HT-29 (cell line): ENCODE measurements at regions not wholly inside any gene's neighbourhood (a gene's known extent, or its start where the extent isn't known, plus 50 kb on each side); places are given as distances from the start of the nearest gene placed in this dataset.

Experiments used
- DNase-seq: peaks from one replicate; pipeline ENCODE4 v3.0.0-alpha.2; 2015; ENCODE audit warnings: low spot score

- no peak for DNase-seq
Measured at GRCh38 chr3:72307438-72308115, 522.6 kb upstream of the PROK2 start.

- DNase-seq = no peak
Measured at GRCh38 chr3:72306800-72307341, 521.9 kb upstream of the PROK2 start.

- DNase-seq = no peak
Measured at GRCh38 chr3:72303926-72304325, 519.0 kb upstream of the PROK2 start.

- DNase-seq = no peak
Measured at GRCh38 chr3:72301779-72302178, 516.8 kb upstream of the PROK2 start.

- no peak for DNase-seq
Measured at GRCh38 chr3:72300621-72301020, 515.7 kb upstream of the PROK2 start.

- DNase-seq = no peak
Measured at GRCh38 chr3:72299823-72300222, 514.9 kb upstream of the PROK2 start.

GRCh38 chr3:72299321-72299802, 514.4 kb upstream of the PROK2 start:
- DNase-seq = no peak

GRCh38 chr3:72298201-72299152, 513.5 kb upstream of the PROK2 start:
- no peak for DNase-seq

GRCh38 chr3:72297481-72297880, 512.5 kb upstream of the PROK2 start:
- no peak for DNase-seq

- no peak for DNase-seq
Measured at GRCh38 chr3:72296477-72297111, 511.6 kb upstream of the PROK2 start.

- no peak for DNase-seq
Measured at GRCh38 chr3:72295962-72296450, 511.1 kb upstream of the PROK2 start.

GRCh38 chr3:72295276-72295961, 510.5 kb upstream of the PROK2 start:
- no peak for DNase-seq

GRCh38 chr3:72290859-72291638, 506.1 kb upstream of the PROK2 start:
- no peak for DNase-seq

GRCh38 chr3:72289692-72290071, 504.7 kb upstream of the PROK2 start:
- DNase-seq = no peak

- DNase-seq = no peak
Measured at GRCh38 chr3:72288955-72289691, 504.2 kb upstream of the PROK2 start.

GRCh38 chr3:72287956-72288355, 503.0 kb upstream of the PROK2 start:
- no peak for DNase-seq

- DNase-seq = no peak
Measured at GRCh38 chr3:72285502-72285901, 500.6 kb upstream of the PROK2 start.

- DNase-seq = no peak
Measured at GRCh38 chr3:72284471-72284870, 499.5 kb upstream of the PROK2 start.

- no peak for DNase-seq
Measured at GRCh38 chr3:72282918-72283317, 498.0 kb upstream of the PROK2 start.

- no peak for DNase-seq
Measured at GRCh38 chr3:72281551-72281950, 496.6 kb upstream of the PROK2 start.
